MCF 10A (cell line): ENCODE measurements at regions not wholly inside any gene's neighbourhood (a gene's known extent, or its start where the extent isn't known, plus 50 kb on each side); places are given as distances from the start of the nearest gene placed in this dataset.

Source experiments
- BruUV-seq: library from RNA; stranded (reverse); fragments of 400-500 nt; replicated peaks from 2 replicates; lab custom pipeline; 2021; lab: Mats Ljungman, UMichigan
- CTCF ChIA-PET: fragments of 300-600 bp; sonication (Branson Sonifier 250); formaldehyde crosslinking; extraction: SDS; loops from one replicate; lab custom pipeline; 2021; ENCODE audit warnings: antibody characterized with exemption, inconsistent platforms; lab: Yijun Ruan, JAX
- POLR2A ChIA-PET: fragments of 300-600, 350-650 bp; sonication (Branson Sonifier 250); formaldehyde crosslinking; extraction: SDS; loops from one replicate; lab custom pipeline; 2020; ENCODE audit warnings: antibody characterized with exemption, inconsistent platforms; lab: Yijun Ruan, JAX
- DNase-seq: peaks from one replicate; pipeline ENCODE4 v3.0.0-alpha.2; 2018; ENCODE audit not compliant: unreplicated experiment
- H3K27ac Mint-ChIP-seq: one replicate; pipeline ENCODE4 v1.8.0; 2022; ENCODE audit warnings: mild to moderate bottlenecking, low read depth, mixed read lengths; ENCODE audit not compliant: unreplicated experiment
- H3K27me3 Mint-ChIP-seq: one replicate; pipeline ENCODE4 v1.8.0; 2022; ENCODE audit warnings: mixed read lengths; ENCODE audit not compliant: insufficient read depth, unreplicated experiment
- H3K36me3 Mint-ChIP-seq: one replicate; pipeline ENCODE4 v1.8.0; 2022; ENCODE audit warnings: mild to moderate bottlenecking, moderate library complexity, mixed read lengths; ENCODE audit not compliant: insufficient read depth, unreplicated experiment
- H3K4me1 Mint-ChIP-seq: one replicate; pipeline ENCODE4 v1.8.0; 2022; ENCODE audit warnings: mixed read lengths; ENCODE audit not compliant: insufficient read depth, unreplicated experiment
- H3K4me3 Mint-ChIP-seq: one replicate; pipeline ENCODE4 v1.8.0; 2022; ENCODE audit warnings: mild to moderate bottlenecking, moderate library complexity, mixed read lengths; ENCODE audit not compliant: unreplicated experiment
- H3K9me3 Mint-ChIP-seq: one replicate; pipeline ENCODE4 v1.8.0; 2022; ENCODE audit warnings: mixed read lengths; ENCODE audit not compliant: unreplicated experiment
- intact Hi-C: fragments of 100-400 bp; cut with micrococcal nuclease; formaldehyde crosslinking; loops from 2 replicates; pipeline ENCODE4 v1.14.1; 2022
- TF ChIP-seq, protein P1 (sequence below): fragments of 200-600 bp; IDR thresholded peaks from one replicate; pipeline ENCODE4 v1.8.0; 2022; ENCODE audit warnings: antibody characterized with exemption, mild to moderate bottlenecking; ENCODE audit not compliant: unreplicated experiment

DNA sequence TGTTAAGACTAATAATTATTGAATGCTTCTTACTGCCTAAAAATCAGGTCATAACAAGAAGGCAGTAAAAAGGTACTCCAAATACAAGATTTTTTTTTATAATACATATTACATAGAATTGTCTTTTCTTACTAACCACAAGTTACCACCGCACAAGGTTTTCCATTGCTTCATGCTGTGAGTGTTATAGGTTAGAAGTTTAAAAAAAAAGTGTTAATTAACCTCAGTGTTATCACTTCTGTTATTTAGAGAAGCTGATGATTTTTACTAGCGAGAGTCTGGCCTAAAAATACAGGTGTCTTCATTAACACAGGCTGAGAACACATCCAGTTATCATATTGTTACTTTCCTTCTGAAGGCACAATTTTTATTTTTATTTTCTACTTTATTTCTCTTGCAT, 1281.9 kb upstream of the CELF2 start:
- BruUV-seq: no TSS peak
- CTCF ChIA-PET: no interaction called here

DNA sequence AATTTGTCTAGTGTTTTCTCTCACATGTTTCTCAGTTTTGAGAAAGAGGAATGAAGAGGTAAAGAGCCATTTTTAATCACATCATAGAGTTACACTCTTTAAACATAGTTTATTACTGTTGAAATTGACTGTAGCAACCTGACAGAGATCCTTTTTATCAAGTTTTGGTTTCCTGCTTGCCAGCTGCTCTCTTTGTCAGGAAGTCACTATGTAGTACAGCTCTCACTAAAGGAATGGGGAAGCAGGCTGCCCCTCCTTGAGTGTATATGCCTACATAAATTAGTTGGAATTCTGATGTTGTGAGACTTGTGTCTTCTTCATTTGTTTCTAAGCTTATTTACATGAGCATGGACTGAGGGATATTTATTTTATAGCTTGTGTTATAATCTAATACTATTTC, 1274.0 kb upstream of the CELF2 start:
- ChIA-PET CTCF (no interaction called here), POLR2A (no interaction called here)
- Mint-ChIP-seq H3K27ac (no peak overlapping the region), H3K4me1 (no peaks in the 10 kb centered on the region), H3K9me3 (peaks cover 9% of the 10 kb centered on the region), H3K4me3 (no peak overlapping the region), H3K27me3 (no peaks in the 10 kb centered on the region), H3K36me3 (no peaks in the 10 kb centered on the region)
- TF ChIP-seq, protein P1, sequence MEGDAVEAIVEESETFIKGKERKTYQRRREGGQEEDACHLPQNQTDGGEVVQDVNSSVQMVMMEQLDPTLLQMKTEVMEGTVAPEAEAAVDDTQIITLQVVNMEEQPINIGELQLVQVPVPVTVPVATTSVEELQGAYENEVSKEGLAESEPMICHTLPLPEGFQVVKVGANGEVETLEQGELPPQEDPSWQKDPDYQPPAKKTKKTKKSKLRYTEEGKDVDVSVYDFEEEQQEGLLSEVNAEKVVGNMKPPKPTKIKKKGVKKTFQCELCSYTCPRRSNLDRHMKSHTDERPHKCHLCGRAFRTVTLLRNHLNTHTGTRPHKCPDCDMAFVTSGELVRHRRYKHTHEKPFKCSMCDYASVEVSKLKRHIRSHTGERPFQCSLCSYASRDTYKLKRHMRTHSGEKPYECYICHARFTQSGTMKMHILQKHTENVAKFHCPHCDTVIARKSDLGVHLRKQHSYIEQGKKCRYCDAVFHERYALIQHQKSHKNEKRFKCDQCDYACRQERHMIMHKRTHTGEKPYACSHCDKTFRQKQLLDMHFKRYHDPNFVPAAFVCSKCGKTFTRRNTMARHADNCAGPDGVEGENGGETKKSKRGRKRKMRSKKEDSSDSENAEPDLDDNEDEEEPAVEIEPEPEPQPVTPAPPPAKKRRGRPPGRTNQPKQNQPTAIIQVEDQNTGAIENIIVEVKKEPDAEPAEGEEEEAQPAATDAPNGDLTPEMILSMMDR: no peak
- DNase-seq: no peak
- intact Hi-C loops: no loop called here
- BruUV-seq: no TSS peak

More for the DNA sequence above, 1281.9 kb upstream of the CELF2 start:
- H3K36me3 Mint-ChIP-seq: no peaks in the 10 kb centered on the region
- POLR2A ChIA-PET: no interaction called here
- no peaks in the 10 kb centered on the region for H3K27me3 Mint-ChIP-seq
- no peak for DNase-seq
- intact Hi-C loops: no loop called here
- peaks cover 6% of the 10 kb centered on the region for H3K4me1 Mint-ChIP-seq
- no peak overlapping the region for H3K4me3 Mint-ChIP-seq
- H3K9me3 Mint-ChIP-seq: no peaks in the 10 kb centered on the region
- TF ChIP-seq, protein P1: no peak
- no peak overlapping the region for H3K27ac Mint-ChIP-seq

GRCh38 chr10:9745158-9745557, 1272.5 kb upstream of the CELF2 start:
- TF ChIP-seq, protein P1: no peak
- Mint-ChIP-seq H3K27ac (no peak overlapping the region), H3K9me3 (peaks cover 9% of the 10 kb centered on the region), H3K36me3 (no peaks in the 10 kb centered on the region), H3K4me3 (no peak overlapping the region), H3K27me3 (no peaks in the 10 kb centered on the region), H3K4me1 (no peaks in the 10 kb centered on the region)
- intact Hi-C loops: no loop called here
- POLR2A ChIA-PET: no interaction called here
- DNase-seq: no peak
- CTCF ChIA-PET: no interaction called here
- no TSS peak for BruUV-seq

- Mint-ChIP-seq H3K27ac (no peak overlapping the region), H3K27me3 (no peaks in the 10 kb centered on the region), H3K9me3 (no peaks in the 10 kb centered on the region), H3K4me3 (no peak overlapping the region), H3K36me3 (no peaks in the 10 kb centered on the region), H3K4me1 (no peaks in the 10 kb centered on the region)
- no TSS peak for BruUV-seq
- intact Hi-C loops: no loop called here
- TF ChIP-seq, protein P1: no peak
- ChIA-PET CTCF (no interaction called here), POLR2A (interaction anchor here (0.6 kb wide), 1 partner anchor 1712 kb away, joined by 3 read pairs; no protein-coding TSS in a partner anchor)
- DNase-seq: no peak
Measured at GRCh38 chr10:9757176-9757575, 1260.5 kb upstream of the CELF2 start.
